ENCODE measurements at regions not wholly inside any gene's neighbourhood (a gene's known extent, or its start where the extent isn't known, plus 50 kb on each side); places are given as distances from the start of the nearest gene placed in this dataset.

GRCh38 chr6:156189195-156189594, 588.0 kb upstream of the ARID1B start:
- Histone ChIP-seq H3K9me3 (no peaks in the 10 kb centered on the region), H3K4me3 (no peak overlapping the region), H3K4me1 (ENCODE audit: low read depth) (no peaks in the 10 kb centered on the region), H3K36me3 (ENCODE audit: low read depth) (no peaks in the 10 kb centered on the region)
- ATAC-seq (no peak), DNase-seq (no peak)
- intact Hi-C loops (cut with DNase I, micrococcal nuclease) = no loop called here
- no peak for TF ChIP-seq CTCF (IDR thresholded peaks at IDR 0.05)

DNA sequence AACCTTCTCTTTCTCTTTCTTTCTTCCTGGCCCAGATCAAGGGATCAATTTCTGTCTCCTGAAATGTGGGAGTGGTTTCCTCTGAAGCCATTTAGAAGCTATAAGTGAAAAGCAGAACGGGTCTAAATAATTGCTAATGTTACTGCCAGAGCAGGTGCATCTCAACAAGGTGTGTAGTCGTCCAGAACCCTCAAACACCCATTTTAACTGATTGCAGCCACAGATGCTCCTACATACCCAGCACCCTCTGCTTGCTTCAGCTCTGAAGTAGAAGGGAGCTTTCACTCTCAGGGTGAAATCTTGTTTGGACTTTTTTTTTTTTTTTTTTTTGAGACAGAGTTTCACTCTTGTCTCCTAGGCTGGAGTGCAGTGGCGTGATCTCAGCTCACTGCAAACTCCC, 592.1 kb upstream of the ARID1B start:
- no peak overlapping the region for H3K4me3 ChIP-seq
- DNase-seq (no peak), ATAC-seq (no peak)
- no peaks in the 10 kb centered on the region for H3K9me3 ChIP-seq
- H3K4me1 ChIP-seq (ENCODE audit: low read depth) = no peaks in the 10 kb centered on the region
- intact Hi-C loops (cut with DNase I, micrococcal nuclease) = no loop called here
- no peaks in the 10 kb centered on the region for H3K36me3 ChIP-seq (ENCODE audit: low read depth)
- no peak for TF ChIP-seq CTCF (IDR thresholded peaks at IDR 0.05)

DNA sequence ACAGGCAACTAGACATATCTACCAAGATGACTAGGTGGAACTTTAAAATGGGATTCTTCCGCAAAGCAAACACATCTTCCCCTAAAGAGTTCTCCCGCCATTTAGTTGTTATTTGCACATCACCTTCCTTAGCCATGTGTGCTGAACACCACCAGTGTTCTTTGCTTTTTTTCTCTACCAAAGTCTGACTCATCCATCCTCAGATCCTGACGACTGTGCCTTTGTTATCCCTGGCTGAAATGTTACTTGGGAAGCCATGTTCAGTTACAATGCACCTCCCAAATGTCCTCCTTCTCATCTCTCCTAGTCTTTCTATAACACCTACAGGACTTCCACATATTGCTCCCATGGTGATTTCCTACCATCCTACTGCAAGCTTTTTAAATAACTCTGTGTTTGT, 593.5 kb upstream of the ARID1B start:
- no peak for TF ChIP-seq CTCF (IDR thresholded peaks at IDR 0.05)
- H3K4me3 ChIP-seq = no peak overlapping the region
- no peak for ATAC-seq
- H3K36me3 ChIP-seq (ENCODE audit: low read depth) = no peaks in the 10 kb centered on the region
- no peak for DNase-seq
- H3K4me1 ChIP-seq (ENCODE audit: low read depth) = no peaks in the 10 kb centered on the region
- H3K9me3 ChIP-seq = no peaks in the 10 kb centered on the region
- intact Hi-C loops (cut with DNase I, micrococcal nuclease) = no loop called here

DNA sequence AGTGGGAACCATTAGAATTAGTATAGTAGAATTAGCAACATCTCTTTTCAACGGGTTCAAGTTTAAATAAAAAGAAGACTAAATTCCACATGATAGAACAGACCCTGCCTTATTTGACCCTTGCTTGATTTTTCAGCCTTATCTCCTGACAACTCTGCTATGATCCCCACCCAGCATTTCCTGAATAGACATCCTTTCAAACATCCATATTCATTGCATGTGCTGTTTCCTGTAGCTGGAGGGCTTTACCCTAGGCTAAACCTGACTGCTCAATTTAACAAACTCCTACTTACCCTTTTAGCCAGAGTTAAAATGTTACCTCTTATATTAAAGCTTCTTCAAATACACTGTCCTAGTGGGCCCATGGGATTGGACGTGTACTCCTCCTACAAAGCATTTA, 594.8 kb upstream of the ARID1B start:
- no peak overlapping the region for H3K4me3 ChIP-seq
- DNase-seq (no peak), ATAC-seq (no peak)
- H3K4me1 ChIP-seq (ENCODE audit: low read depth) = no peaks in the 10 kb centered on the region
- no peaks in the 10 kb centered on the region for H3K9me3 ChIP-seq
- H3K36me3 ChIP-seq (ENCODE audit: low read depth) = no peaks in the 10 kb centered on the region
- no peak for TF ChIP-seq CTCF (IDR thresholded peaks at IDR 0.05)
- intact Hi-C loops (cut with DNase I, micrococcal nuclease) = no loop called here

GRCh38 chr6:156181506-156181905, 595.7 kb upstream of the ARID1B start:
- Histone ChIP-seq H3K36me3 (ENCODE audit: low read depth) (no peaks in the 10 kb centered on the region), H3K4me1 (ENCODE audit: low read depth) (no peaks in the 10 kb centered on the region), H3K9me3 (no peaks in the 10 kb centered on the region), H3K4me3 (no peak overlapping the region)
- ATAC-seq = no peak
- intact Hi-C loops (cut with DNase I, micrococcal nuclease) = no loop called here
- TF ChIP-seq CTCF (IDR thresholded peaks at IDR 0.05) = no peak
- no peak for DNase-seq

GRCh38 chr6:156175971-156176421, 601.2 kb upstream of the ARID1B start:
- Histone ChIP-seq H3K36me3 (ENCODE audit: low read depth) (no peaks in the 10 kb centered on the region), H3K4me1 (ENCODE audit: low read depth) (no peaks in the 10 kb centered on the region), H3K4me3 (no peak overlapping the region), H3K9me3 (no peaks in the 10 kb centered on the region)
- peak in 1 of 3 donors; percentile 11 for DNase-seq
- intact Hi-C loops (cut with DNase I, micrococcal nuclease) = no loop called here
- no peak for TF ChIP-seq CTCF (IDR thresholded peaks at IDR 0.05)
- ATAC-seq = peak; percentile 25

Measured in mucosa of descending colon (tissue), 3 donors.